A673 (cell line): ENCODE measurements at regions not wholly inside any gene's neighbourhood (a gene's known extent, or its start where the extent isn't known, plus 50 kb on each side); places are given as distances from the start of the nearest gene placed in this dataset.

Experiments used
- BruUV-seq: library from RNA; stranded (reverse); fragments of 400-500 nt; replicated peaks from 2 replicates; lab custom pipeline; 2021; lab: Mats Ljungman, UMichigan
- CTCF ChIA-PET: fragments of 300-600 bp; sonication (Branson Sonifier 250); formaldehyde crosslinking; loops from one replicate; lab custom pipeline; 2022; ENCODE audit warnings: antibody characterized with exemption; lab: Charles Lee
- POLR2A ChIA-PET: fragments of 300-600 bp; sonication (Branson Sonifier 250); formaldehyde crosslinking; loops from one replicate; lab custom pipeline; 2022; ENCODE audit warnings: antibody characterized with exemption; ENCODE audit not compliant: low non-redundant PET; lab: Charles Lee
- DNase-seq: peaks from one replicate; pipeline ENCODE4 v3.0.0-alpha.2; 2015; ENCODE audit warnings: low spot score
- H3K27ac ChIP-seq: fragments of 200-600 bp; sonication (generic); 2 replicates; pipeline ENCODE4 v1.5.1; 2016; ENCODE audit warnings: mixed run types, low read depth, mild to moderate bottlenecking, mixed read lengths, antibody characterized with exemption, low read length; ENCODE audit not compliant: poor library complexity, severe bottlenecking
- H3K27me3 ChIP-seq: fragments of 200-600 bp; sonication (generic); replicated peaks from 2 replicates; pipeline ENCODE4 v1.6.1; 2017; ENCODE audit warnings: mixed run types, low read depth, mild to moderate bottlenecking, mixed read lengths, antibody characterized with exemption, low read length; ENCODE audit not compliant: insufficient read depth, poor library complexity
- H3K36me3 ChIP-seq: fragments of 200-600 bp; sonication (generic); 2 replicates; pipeline ENCODE4 v1.6.1; 2016; ENCODE audit warnings: mixed run types, mild to moderate bottlenecking, mixed read lengths, antibody characterized with exemption, low read length; ENCODE audit not compliant: insufficient read depth, poor library complexity, severe bottlenecking
- H3K4me1 ChIP-seq: fragments of 200-600 bp; sonication (generic); 2 replicates; pipeline ENCODE4 v1.6.1; 2017; ENCODE audit warnings: mixed run types, mild to moderate bottlenecking, mixed read lengths, antibody characterized with exemption, low read length; ENCODE audit not compliant: insufficient read depth, poor library complexity, severe bottlenecking
- H3K4me3 ChIP-seq: fragments of 200-600 bp; sonication (generic); 2 replicates; pipeline ENCODE4 v1.5.1; 2016; ENCODE audit warnings: low read depth, mixed run types, mild to moderate bottlenecking, mixed read lengths, low read length; ENCODE audit not compliant: poor library complexity, severe bottlenecking
- H3K9me3 ChIP-seq: fragments of 200-600 bp; sonication (generic); 2 replicates; pipeline ENCODE4 v1.6.1; 2016; ENCODE audit warnings: mixed run types, low read depth, mild to moderate bottlenecking, mixed read lengths, antibody characterized with exemption, low read length; ENCODE audit not compliant: poor library complexity, severe bottlenecking
- CTCF ChIP-seq: fragments of 300-800, 200-600 bp; sonication (generic); conservative IDR thresholded peaks from 2 replicates; pipeline ENCODE4 v1.5.1; 2017; ENCODE audit warnings: low read depth, mild to moderate bottlenecking, antibody characterized with exemption, low read length, moderate library complexity, mixed read lengths
- EZH2 ChIP-seq: fragments of 200-600 bp; sonication (generic); IDR thresholded peaks from 2 replicates; pipeline ENCODE4 v1.6.1; 2017; ENCODE audit warnings: borderline replicate concordance, low read depth, mild to moderate bottlenecking, mixed read lengths, antibody characterized with exemption, low read length; ENCODE audit not compliant: poor library complexity, severe bottlenecking
- intact Hi-C: fragments of 100-400 bp; cut with micrococcal nuclease; formaldehyde crosslinking; loops from one replicate; pipeline ENCODE4 v1.10.0; 2022; ENCODE audit not compliant: unreplicated experiment

DNA sequence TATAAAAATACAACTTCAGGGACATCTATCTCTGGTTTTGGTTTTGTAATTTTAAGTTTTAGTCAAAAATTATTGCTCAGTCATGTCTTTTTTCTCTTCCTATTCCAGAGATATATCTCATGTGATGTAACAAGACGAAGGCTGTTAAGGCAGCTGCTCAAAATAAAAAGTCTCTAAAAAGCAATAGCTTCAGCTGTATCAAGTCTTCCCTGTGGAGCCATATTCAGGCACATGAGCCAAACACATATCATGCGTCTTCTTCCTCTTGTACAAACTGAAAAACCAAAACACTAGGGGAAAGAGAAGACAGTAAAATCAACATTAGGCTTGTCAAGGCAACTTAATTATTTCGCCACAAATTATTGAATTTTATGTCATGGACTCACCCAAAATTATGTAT, 240.7 kb downstream of the NRIP1 start:
- no TSS peak for BruUV-seq
- no peaks in the 10 kb centered on the region for H3K9me3 ChIP-seq
- no peak for DNase-seq
- H3K27ac ChIP-seq = no peak overlapping the region
- intact Hi-C loops = no loop called here
- TF ChIP-seq CTCF = no peak
- TF ChIP-seq EZH2 = no peak
- H3K36me3 ChIP-seq = no peaks in the 10 kb centered on the region
- ChIA-PET POLR2A (no interaction called here), CTCF (no interaction called here)
- no peaks in the 10 kb centered on the region for H3K4me1 ChIP-seq
- no peaks in the 10 kb centered on the region for H3K27me3 ChIP-seq
- no peak overlapping the region for H3K4me3 ChIP-seq

DNA sequence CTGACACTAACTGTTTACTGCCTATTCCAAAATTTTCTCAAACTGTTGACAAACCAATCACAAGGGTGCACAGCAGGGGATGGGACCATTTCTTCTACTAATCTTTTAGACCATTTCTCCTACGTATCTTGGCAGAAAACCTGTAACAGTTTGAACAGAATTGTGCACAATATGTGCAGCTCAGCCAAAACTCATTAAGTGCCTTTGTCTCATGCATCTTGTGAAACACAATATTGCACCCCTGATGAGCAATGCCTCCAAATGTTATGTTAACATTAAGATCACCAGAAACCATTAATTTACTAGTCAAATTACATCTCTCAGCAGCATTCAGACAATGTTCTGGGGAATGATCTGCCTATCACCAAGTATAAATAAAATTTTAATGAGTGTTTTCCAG, 247.5 kb downstream of the NRIP1 start:
- Histone ChIP-seq H3K4me1 (no peaks in the 10 kb centered on the region), H3K4me3 (no peak overlapping the region), H3K27me3 (no peaks in the 10 kb centered on the region), H3K9me3 (no peaks in the 10 kb centered on the region), H3K27ac (no peak overlapping the region), H3K36me3 (no peaks in the 10 kb centered on the region)
- BruUV-seq = no TSS peak
- DNase-seq = peak; percentile 4
- intact Hi-C loops = no loop called here
- no peak for TF ChIP-seq EZH2
- TF ChIP-seq CTCF = no peak
- POLR2A ChIA-PET = no interaction called here
- CTCF ChIA-PET = no interaction called here

DNA sequence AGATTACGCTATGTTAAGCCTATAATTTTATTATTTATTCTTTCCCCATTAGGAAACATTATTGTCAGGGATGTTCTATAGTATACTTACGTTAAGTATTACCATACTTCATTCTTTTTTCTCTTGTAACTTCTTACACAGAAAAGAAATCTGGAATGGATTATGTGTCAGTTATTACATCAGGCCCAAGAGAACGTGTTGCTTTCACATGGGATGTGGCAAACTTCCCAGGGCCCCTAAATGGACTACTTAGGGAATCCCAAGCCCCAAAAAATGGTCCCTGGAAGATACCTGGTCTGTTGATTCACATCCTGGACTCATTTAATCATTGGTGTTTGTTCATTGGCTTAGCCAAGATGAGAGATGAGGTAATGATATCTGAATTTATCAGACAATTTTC, 249.8 kb downstream of the NRIP1 start:
- ChIA-PET POLR2A (no interaction called here), CTCF (no interaction called here)
- H3K9me3 ChIP-seq = no peaks in the 10 kb centered on the region
- no peak overlapping the region for H3K27ac ChIP-seq
- H3K27me3 ChIP-seq = no peaks in the 10 kb centered on the region
- no peak overlapping the region for H3K4me3 ChIP-seq
- DNase-seq = no peak
- intact Hi-C loops = no loop called here
- H3K4me1 ChIP-seq = no peaks in the 10 kb centered on the region
- no peaks in the 10 kb centered on the region for H3K36me3 ChIP-seq
- TF ChIP-seq CTCF (no peak), EZH2 (no peak)
- no TSS peak for BruUV-seq
